Stimulated activated effector memory CD8-positive, alpha-beta T cell treated with anti-CD3 and anti-CD28 coated beads, Interleukin-12 subunit alpha, Interleukin-12 subunit beta, amount 100 ng/mL, for 72 hours (primary cell): ENCODE measurements at regions not wholly inside any gene's neighbourhood (a gene's known extent, or its start where the extent isn't known, plus 50 kb on each side); places are given as distances from the start of the nearest gene placed in this dataset.
A peak's percentile ranks its signal among the peaks of the same experiment; 100 is the strongest.

Experiments
- ATAC-seq: fragments of 150-1000 bp; cut with Tn5 transposase; 2 replicates; pipeline ENCODE4 v1.10.0; 2021
- DNase-seq, 2 donors: peaks; one replicate each; pipeline ENCODE4 v3.0.0; 2021 to 2022; ENCODE audit warnings: low spot score in 2 of 2
- H3K27ac Mint-ChIP-seq: one replicate; pipeline ENCODE4 v1.8.0; 2022; ENCODE audit warnings: mild to moderate bottlenecking, mixed read lengths
- H3K36me3 Mint-ChIP-seq: one replicate; pipeline ENCODE4 v1.8.0; 2022; ENCODE audit warnings: mild to moderate bottlenecking, mixed read lengths
- H3K4me1 Mint-ChIP-seq: one replicate; pipeline ENCODE4 v1.8.0; 2022; ENCODE audit warnings: mixed read lengths
- H3K4me3 Mint-ChIP-seq: one replicate; pipeline ENCODE4 v1.8.0; 2022; ENCODE audit warnings: mild to moderate bottlenecking, mixed read lengths
- H3K9me3 Mint-ChIP-seq: one replicate; pipeline ENCODE4 v1.8.0; 2022; ENCODE audit warnings: mixed read lengths

DNA sequence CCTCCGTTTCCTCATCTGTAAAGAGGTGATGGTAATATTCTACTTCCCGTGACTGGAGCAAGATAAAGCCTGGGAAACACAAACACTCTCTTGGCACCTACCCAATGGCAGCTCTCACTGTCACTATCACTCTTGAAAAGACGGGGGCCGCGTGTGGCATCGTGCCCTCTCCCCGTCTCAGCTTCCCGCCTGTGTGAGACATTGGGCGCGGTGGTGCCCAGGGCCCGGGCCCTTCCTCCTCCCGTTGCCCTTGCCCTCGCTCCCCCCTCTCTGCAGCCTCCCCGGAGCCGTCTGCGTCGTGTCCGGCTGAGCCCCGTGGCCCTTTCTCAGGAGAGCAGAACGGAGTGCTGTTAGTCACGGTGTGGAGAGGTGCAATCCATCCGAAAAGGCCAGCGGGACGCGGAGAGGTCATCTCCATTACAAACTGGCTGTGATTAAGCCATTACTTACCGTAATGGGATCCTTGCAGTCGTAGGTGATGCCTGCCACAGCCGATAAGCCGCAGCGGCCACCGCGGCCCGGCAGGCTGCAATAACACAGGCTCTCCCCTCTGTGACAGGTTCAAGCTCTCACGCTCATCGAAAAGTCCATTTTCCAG is 156.4 kb upstream of the ZC3H12A start:
- no peak overlapping the region for H3K4me3 Mint-ChIP-seq
- ATAC-seq: no peak
- no peaks in the 10 kb centered on the region for H3K9me3 Mint-ChIP-seq
- no peaks in the 10 kb centered on the region for H3K36me3 Mint-ChIP-seq
- H3K27ac Mint-ChIP-seq: no peak overlapping the region
- DNase-seq: no peak
- no peaks in the 10 kb centered on the region for H3K4me1 Mint-ChIP-seq

GRCh38 chr1:37318490-37318889 is 155.9 kb upstream of the ZC3H12A start:
- no peaks in the 10 kb centered on the region for H3K4me1 Mint-ChIP-seq

GRCh38 chr1:37319284-37319683 is 155.1 kb upstream of the ZC3H12A start:
- DNase-seq (no peak), ATAC-seq (no peak)
- Mint-ChIP-seq H3K9me3 (no peaks in the 10 kb centered on the region), H3K4me3 (no peak overlapping the region), H3K36me3 (no peaks in the 10 kb centered on the region), H3K27ac (no peak overlapping the region), H3K4me1 (no peaks in the 10 kb centered on the region)

More at GRCh38 chr1:37318490-37318889, 155.9 kb upstream of the ZC3H12A start:
- no peak overlapping the region for H3K4me3 Mint-ChIP-seq
- H3K36me3 Mint-ChIP-seq: no peaks in the 10 kb centered on the region
- ATAC-seq (no peak), DNase-seq (no peak)
- H3K27ac Mint-ChIP-seq: no peak overlapping the region
- H3K9me3 Mint-ChIP-seq: no peaks in the 10 kb centered on the region

DNA sequence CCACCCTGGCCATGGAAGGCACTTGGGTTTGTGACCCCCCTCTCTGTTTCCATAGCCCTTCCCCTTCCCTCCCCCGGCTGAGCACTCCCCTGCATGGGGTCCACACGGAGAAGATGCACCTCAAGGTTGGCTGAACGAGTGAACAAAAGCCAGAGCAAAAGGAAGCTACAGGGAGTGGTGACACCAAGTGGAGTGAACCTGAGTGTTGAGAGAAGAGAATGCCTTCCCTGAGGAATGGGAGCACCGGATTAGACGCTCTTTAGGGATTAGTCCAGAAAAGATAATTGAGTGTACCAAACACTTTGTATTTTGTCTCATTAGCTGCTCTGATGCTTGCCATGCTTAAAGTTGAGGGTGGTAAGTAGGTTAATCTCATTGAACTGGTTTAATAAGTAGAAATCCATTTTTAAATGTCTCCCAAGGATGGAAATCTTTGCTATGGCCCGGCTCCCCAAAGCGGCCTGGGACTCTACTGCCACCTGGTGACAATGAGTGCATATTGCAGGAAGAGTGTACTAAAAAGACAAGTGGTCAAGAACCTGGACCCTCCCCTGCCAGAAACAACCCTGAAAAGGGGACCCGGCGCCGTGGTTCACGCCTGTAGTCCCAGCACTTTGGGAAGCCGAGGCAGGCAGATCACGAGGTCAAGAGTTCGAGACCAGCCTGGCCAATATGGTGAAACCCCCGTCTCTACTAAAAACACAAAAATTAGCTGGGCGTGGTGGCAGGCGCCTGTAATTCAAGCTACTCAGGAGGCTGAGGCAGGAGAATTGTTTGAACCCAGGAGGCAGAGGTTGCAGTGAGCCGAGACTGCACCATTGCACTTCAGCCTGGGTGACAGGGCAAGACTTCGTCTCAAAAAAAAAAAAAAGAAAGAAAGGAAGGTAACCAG is 150.6 kb upstream of the ZC3H12A start:
- Mint-ChIP-seq H3K9me3 (no peaks in the 10 kb centered on the region), H3K36me3 (no peaks in the 10 kb centered on the region), H3K4me1 (no peaks in the 10 kb centered on the region), H3K4me3 (no peak overlapping the region), H3K27ac (no peak overlapping the region)
- ATAC-seq (no peak), DNase-seq (peak; percentile 5 to 53)

DNA sequence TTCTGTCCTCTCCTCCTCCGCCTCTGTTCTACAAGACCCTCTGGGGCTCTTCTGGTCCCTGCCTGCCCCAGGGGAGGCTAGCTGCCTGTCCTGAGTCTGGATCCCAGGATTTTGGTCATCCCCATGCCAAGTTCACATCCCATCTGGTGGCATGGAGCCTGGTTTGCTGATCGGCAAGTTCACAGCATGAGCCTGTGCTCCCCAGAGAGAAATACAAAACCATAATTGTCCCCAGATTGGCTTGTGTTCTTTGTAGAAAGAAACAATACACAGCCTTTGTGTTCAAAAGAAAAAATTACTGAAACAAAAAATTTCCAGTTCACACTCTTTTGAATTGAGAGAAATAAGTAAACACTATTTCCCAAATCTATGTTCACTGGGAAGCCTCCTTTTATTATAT is 149.4 kb upstream of the ZC3H12A start:
- Mint-ChIP-seq H3K9me3 (no peaks in the 10 kb centered on the region), H3K4me1 (no peaks in the 10 kb centered on the region), H3K27ac (no peak overlapping the region), H3K36me3 (no peaks in the 10 kb centered on the region), H3K4me3 (no peak overlapping the region)
- ATAC-seq (no peak), DNase-seq (no peak)

DNA sequence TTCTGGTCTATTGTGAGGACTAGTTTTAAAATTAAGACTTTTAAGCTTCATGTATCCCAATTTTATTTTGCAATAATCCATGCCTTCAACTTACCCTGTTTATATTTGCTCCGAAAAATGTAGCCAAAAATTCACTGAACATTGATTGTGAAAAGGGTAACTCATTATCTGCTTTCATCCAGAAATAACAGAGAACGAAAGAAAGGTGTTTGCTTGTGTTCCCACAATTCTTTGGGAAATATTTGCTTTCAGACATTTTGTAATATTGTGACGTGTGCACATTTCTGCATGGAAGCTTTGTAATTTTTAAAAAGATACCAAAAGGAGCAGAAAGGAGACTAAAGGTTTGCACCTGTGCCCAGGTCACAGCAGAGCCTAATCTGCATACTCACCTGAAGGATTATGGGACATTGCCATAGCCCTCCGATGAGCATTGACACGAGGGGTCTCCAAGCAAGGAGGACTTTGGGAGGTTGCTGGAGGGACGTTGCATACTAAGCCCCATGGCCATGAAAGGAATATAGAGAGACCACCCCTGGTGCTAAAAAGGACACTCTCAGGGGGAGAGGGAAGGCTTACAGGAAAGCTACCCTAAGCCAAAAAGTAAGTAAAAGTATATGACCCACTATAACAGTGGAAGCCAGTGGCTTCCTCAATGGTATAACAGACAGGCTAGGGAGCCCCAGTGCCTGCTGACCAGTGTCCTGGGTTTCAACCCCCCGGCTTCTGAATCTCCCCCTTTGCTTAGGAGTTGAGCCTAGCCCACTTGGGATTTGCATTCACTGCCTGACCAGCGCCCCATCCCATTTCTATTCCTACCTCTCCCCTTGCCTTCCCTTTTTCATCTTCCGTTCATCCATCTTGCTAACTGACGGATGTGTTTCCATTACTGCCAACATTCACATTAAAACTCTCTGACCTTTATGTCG is 148.6 kb upstream of the ZC3H12A start:
- DNase-seq (no peak), ATAC-seq (no peak)
- H3K4me3 Mint-ChIP-seq: no peak overlapping the region
- H3K4me1 Mint-ChIP-seq: no peaks in the 10 kb centered on the region
- no peaks in the 10 kb centered on the region for H3K36me3 Mint-ChIP-seq
- H3K9me3 Mint-ChIP-seq: no peaks in the 10 kb centered on the region
- H3K27ac Mint-ChIP-seq: no peak overlapping the region

DNA sequence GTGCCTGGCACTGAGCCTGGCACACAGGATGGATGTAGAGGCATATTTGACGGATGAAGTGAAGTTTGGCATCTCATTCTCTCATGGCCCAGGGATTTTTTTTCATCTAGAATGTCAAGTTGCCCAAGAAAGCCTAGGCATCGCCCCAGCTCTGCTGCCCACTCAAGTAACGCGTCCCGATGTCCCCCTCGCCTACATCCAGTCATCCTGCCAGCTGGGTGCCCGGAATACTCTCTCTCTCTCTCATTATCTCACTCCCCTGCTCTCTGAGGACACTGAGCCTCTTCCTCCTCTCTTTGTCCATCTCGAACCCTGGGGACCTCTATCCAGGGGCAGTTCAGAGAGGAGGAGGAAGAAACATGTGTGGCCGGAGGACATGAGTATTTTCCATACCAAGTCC is 142.3 kb upstream of the ZC3H12A start:
- H3K9me3 Mint-ChIP-seq: no peaks in the 10 kb centered on the region
- DNase-seq: no peak
- no peak for ATAC-seq
- H3K36me3 Mint-ChIP-seq: no peaks in the 10 kb centered on the region
- no peak overlapping the region for H3K27ac Mint-ChIP-seq
- H3K4me1 Mint-ChIP-seq: no peaks in the 10 kb centered on the region
- no peak overlapping the region for H3K4me3 Mint-ChIP-seq

DNA sequence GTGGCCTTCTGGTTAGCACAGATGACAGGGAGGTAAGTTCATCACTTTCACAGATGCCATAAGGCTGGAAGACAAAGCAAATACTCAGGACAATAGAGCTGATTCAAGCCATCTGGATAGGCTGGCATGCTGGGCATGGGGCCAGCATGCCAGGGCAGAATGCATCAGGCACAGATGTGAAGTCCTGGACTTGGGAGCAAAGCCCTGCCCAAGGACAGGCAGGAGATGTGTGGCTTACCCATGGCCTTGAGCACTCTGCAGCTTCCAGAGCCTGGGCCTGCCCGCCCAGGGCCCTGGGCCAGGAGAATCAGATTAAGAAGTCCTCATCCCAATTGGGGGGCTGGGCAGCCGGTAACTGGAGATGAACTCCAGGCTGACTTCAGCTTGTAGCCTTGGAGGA is 135.7 kb upstream of the ZC3H12A start:
- DNase-seq (no peak), ATAC-seq (no peak)
- H3K4me3 Mint-ChIP-seq: no peak overlapping the region
- H3K27ac Mint-ChIP-seq: no peak overlapping the region
- H3K9me3 Mint-ChIP-seq: no peaks in the 10 kb centered on the region
- no peaks in the 10 kb centered on the region for H3K36me3 Mint-ChIP-seq
- H3K4me1 Mint-ChIP-seq: no peaks in the 10 kb centered on the region

DNA sequence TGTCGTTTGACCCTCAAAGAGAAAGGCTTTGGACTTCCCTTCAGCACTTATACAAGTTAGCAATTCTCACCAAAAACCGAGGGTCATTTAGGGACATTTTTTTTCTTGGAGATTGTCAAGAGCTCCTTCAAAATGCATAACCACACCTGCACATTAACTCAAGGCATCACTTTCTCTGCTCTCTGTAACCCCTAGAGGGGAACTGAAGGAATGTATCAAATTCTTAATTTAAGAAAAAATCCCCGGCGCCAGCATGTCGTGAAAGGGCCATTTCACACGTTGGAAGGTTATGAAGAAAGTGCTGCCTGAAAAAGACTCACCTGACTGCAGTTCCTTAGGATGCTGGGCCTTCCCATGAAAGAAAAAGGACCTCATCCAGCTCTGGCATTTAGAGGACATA is 131.6 kb upstream of the ZC3H12A start:
- DNase-seq: no peak
- Mint-ChIP-seq H3K36me3 (no peaks in the 10 kb centered on the region), H3K27ac (no peak overlapping the region), H3K4me3 (no peak overlapping the region), H3K9me3 (no peaks in the 10 kb centered on the region), H3K4me1 (no peaks in the 10 kb centered on the region)
- ATAC-seq: no peak

DNA sequence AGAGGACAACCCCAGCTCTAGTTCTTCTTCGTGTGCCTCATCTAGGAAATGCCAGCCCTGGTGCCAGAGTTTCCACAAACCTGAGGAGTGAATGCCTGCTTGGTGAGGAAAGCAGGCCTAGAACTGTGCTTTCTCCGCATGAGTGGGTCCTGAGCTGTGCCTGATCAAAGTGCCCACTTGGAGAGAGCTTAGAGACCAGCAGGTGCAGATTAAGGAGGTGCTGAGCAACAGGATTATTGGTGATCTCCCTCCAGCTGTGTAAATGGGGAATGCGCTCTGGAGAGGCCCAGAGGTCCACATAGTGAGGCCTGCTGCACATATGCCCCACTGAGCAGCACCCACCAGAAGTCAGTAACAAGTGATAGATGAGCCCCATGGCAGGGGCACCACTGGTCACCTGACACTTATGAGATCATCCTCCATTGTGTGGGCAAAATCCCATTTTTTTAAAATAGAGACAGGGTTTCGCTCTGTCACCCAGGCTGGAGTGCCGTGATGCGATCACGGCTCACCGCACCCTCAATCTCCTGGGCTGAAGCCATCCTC is 127.2 kb upstream of the ZC3H12A start:
- ATAC-seq: no peak
- Mint-ChIP-seq H3K4me3 (no peak overlapping the region), H3K4me1 (no peaks in the 10 kb centered on the region), H3K27ac (no peak overlapping the region), H3K36me3 (no peaks in the 10 kb centered on the region), H3K9me3 (no peaks in the 10 kb centered on the region)
- DNase-seq: no peak

DNA sequence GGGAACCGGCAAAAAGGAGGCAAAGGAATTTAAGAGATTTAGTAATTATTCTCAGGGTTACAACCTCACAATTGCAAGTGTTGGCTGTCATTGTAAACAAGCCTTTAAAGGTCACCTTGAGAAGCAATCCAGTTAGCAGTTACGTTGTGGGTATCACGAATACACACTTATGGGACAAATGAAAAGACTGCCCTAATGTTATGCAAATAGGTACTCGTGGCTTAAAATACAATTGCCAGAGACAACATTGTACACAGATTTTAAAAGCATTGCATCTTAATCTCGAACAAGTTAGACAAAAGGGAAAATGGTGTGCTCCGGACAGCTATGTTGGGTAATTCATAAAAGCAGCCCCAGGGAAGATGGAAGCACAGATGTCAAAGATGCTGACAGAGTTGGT is 120.5 kb upstream of the ZC3H12A start:
- no peaks in the 10 kb centered on the region for H3K4me1 Mint-ChIP-seq
- DNase-seq (no peak), ATAC-seq (no peak)
- H3K4me3 Mint-ChIP-seq: no peak overlapping the region
- no peaks in the 10 kb centered on the region for H3K36me3 Mint-ChIP-seq
- H3K9me3 Mint-ChIP-seq: no peaks in the 10 kb centered on the region
- H3K27ac Mint-ChIP-seq: no peak overlapping the region

GRCh38 chr1:37354876-37355650 is 119.3 kb upstream of the ZC3H12A start:
- H3K4me1 Mint-ChIP-seq: no peaks in the 10 kb centered on the region
- no peak for DNase-seq
- no peaks in the 10 kb centered on the region for H3K36me3 Mint-ChIP-seq
- no peak overlapping the region for H3K27ac Mint-ChIP-seq
- ATAC-seq: no peak
- H3K9me3 Mint-ChIP-seq: no peaks in the 10 kb centered on the region
- H3K4me3 Mint-ChIP-seq: no peak overlapping the region

DNA sequence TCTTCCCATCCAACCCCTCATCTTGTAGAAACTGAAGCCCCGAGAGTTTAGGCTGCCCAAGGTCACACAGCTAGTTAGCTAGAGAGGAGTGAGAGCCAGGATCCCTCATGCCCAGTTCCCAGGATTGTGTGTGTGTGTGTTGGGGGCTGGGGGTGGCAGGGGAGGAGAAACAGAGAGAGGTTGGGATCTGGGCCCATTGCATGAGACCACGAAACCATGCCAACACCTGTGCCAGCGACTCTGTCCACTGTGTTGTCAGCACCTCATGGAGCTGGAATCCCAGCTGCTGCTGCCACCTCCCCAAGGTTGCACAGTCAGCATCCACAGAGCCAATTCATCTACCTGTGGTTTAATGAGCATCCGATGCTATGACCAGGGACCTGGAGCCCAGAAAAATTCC is 115.4 kb upstream of the ZC3H12A start:
- Mint-ChIP-seq H3K9me3 (no peaks in the 10 kb centered on the region), H3K4me3 (no peak overlapping the region), H3K27ac (no peak overlapping the region), H3K4me1 (no peaks in the 10 kb centered on the region), H3K36me3 (no peaks in the 10 kb centered on the region)
- no peak for DNase-seq
- no peak for ATAC-seq

DNA sequence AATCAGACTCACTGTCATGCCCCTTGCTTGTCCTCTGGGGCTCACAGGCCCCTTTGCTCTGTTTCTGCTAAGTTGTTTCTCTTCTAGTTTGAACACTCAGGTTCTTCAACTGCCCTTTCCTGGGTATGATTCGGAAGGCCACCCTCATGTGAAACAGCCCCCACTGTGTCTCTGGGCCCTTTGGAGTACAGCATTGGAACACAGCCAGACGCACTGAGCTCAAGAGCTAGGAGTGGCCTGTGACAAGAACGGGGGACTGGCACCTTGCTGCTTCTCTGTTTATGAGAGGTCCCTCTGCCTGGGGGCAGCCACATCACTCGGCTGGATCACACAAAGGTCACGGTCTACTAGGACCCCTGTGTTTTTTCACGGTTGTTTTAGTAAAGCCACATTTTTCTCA is 114.4 kb upstream of the ZC3H12A start:
- Mint-ChIP-seq H3K4me3 (no peak overlapping the region), H3K36me3 (no peaks in the 10 kb centered on the region), H3K27ac (no peak overlapping the region), H3K9me3 (no peaks in the 10 kb centered on the region), H3K4me1 (no peaks in the 10 kb centered on the region)
- DNase-seq (no peak), ATAC-seq (no peak)
